ENCODE measurements at regions not wholly inside any gene's neighbourhood (a gene's known extent, or its start where the extent isn't known, plus 50 kb on each side); places are given as distances from the start of the nearest gene placed in this dataset.
"Not testable (repeated sequence)": the region's sequence is repeated elsewhere in the genome, so short reads cannot be mapped to it uniquely, and the experiment has no call there.

DNA sequence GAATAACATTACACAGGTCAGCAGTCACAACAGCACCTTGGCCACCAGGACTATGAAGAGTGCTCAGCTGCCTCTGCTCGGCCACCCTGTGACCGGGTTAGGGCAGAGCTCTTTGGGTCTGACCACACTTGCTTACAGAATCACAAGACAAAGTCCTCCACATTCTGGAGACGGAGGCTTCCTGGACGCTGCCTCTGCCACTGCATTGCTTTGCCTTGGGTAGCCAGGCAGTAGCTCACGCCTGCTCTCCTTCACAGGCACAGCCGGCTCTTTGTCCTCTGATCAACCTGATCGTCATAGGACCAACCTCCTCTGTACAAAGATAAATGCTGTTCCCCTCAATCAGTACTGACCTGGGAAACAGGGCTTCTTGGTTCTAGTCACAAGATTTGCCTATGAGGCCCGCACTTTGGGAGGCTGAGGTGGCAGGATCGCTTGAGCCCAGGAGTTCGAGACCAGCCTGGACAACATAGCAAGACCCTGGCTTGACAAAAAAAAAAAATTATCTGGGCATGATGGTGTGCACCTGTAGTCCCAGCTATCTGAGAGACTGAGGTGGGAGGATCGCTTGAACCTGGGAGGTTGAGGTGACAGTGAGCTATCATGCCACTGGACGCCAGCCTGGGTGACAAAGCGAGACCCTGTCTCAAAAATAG, 128.4 kb upstream of the IER5L start:
- Histone ChIP-seq H3K27ac (no peak overlapping the region), H3K9me3 (replicated peaks) (peaks cover 6% of the 10 kb centered on the region; the same call in 1 of the 2 replicates), H3K4me3 (no peak overlapping the region), H3K4me1 (replicated peaks) (no peaks in the 10 kb centered on the region), H3K27me3 (replicated peaks) (no peaks in the 10 kb centered on the region), H3K36me3 (no peaks in the 10 kb centered on the region)
- DNase-seq (ENCODE audit: low read depth in 1 of 2, low spot score in 2 of 2): no peak

DNA sequence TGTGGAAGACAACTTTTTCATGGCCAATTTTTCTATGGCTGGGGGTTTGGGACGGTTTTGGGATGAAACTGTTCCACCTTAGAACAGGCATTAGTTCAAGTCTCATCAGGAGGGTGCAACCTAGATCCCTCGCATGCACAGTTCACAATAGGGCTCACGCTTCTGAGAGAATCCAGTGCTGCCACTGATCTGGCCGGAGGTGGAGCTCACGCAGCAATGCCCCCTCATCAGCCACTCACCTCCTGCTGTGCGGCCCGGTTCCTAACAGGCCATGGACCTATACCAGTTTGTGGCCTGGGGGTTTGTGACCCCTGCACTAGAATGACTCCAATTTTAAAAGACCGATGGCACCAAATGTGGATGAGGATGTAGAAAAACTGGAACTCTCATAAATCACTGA, 127.2 kb upstream of the IER5L start:
- Histone ChIP-seq H3K9me3 (replicated peaks) (peaks cover 6% of the 10 kb centered on the region; the same call in 1 of the 2 replicates), H3K27ac (no peak overlapping the region), H3K4me3 (no peak overlapping the region), H3K36me3 (no peaks in the 10 kb centered on the region), H3K4me1 (replicated peaks) (no peaks in the 10 kb centered on the region), H3K27me3 (replicated peaks) (no peaks in the 10 kb centered on the region)
- no peak for DNase-seq (ENCODE audit: low read depth in 1 of 2, low spot score in 2 of 2)

- no peaks in the 10 kb centered on the region for H3K36me3 ChIP-seq
- peaks cover 6% of the 10 kb centered on the region; the same call in 1 of the 2 replicates for H3K9me3 ChIP-seq (replicated peaks)
- H3K27ac ChIP-seq: no peak overlapping the region
- no peak overlapping the region for H3K4me3 ChIP-seq
- H3K27me3 ChIP-seq (replicated peaks): no peaks in the 10 kb centered on the region; the same call in 1 of the 2 replicates
- DNase-seq (ENCODE audit: low read depth in 1 of 2, low spot score in 2 of 2): no peak
- H3K4me1 ChIP-seq (replicated peaks): no peaks in the 10 kb centered on the region
These were observed 123.9 kb upstream of the IER5L start for GRCh38 chr9:129301941-129302340.

DNA sequence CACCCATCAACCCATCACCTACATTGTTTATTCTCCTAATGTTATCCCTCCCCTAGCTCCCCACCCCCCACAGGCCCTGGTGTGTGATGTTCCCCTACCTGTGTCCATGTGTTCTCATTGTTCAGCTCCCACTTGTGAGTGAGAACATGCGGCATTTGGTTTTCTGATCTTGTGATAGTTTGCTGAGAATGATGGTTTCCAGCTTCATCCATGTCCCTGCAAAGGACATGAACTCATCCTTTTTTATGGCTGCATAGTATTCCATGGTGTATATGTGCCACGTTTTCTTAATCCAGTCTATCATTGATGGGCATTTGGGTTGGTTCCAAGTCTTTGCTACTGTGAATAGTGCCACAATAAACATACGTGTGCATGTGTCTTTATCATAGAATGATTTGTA, 118.1 kb upstream of the IER5L start:
- not testable (repeated sequence) for H3K4me3 ChIP-seq; DNase-seq (ENCODE audit: low read depth in 1 of 2, low spot score in 2 of 2); H3K27me3 ChIP-seq (replicated peaks); H3K36me3 ChIP-seq; H3K9me3 ChIP-seq (replicated peaks); H3K4me1 ChIP-seq (replicated peaks); H3K27ac ChIP-seq

DNA sequence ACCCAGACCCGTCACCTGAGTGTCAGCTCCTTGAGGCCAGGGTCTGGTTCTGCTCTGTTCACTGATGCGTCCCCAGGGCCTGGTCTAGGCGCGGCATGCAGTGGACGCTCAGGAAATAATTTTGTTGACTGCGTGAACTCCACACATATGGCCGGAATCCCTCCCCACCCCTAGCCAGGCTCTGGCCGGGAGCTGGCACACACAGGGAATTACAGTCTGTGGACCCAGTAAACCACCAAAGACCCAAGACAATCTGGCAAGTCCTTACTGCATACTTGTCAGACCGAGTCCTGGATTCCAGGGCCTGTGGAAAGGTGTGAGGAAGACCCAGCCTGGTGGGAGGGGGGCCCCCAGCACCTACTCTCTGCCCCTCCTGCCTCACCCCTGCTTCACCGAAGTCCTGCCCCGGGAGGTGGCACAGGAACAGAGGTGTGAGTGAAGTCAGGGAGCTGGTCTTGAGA, 113.0 kb upstream of the IER5L start:
- H3K36me3 ChIP-seq: no peaks in the 10 kb centered on the region
- H3K27ac ChIP-seq: no peak overlapping the region
- H3K4me1 ChIP-seq (replicated peaks): no peaks in the 10 kb centered on the region
- DNase-seq (ENCODE audit: low read depth in 1 of 2, low spot score in 2 of 2): no peak
- no peaks in the 10 kb centered on the region for H3K27me3 ChIP-seq (replicated peaks)
- no peaks in the 10 kb centered on the region for H3K9me3 ChIP-seq (replicated peaks)
- H3K4me3 ChIP-seq: no peak overlapping the region

DNA sequence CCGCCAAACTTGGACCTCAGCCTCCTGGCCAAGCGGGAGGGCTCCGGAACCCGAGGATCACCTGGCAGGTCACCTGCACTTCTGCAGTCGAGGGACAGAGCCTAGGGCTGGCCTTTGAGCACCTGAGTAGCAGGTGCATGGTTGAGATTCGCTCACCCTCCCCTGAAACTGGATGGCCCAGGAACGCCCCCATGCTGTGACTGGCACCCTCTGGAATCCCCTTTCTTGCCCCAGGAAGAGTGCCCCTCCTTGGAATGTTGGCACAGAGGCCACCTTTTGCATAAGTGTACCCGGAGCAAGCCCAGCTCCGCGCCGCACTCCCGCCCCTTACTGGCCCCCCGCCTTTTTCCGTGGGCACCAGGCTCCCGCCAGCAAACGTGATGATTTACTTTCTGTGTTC, 112.5 kb upstream of the IER5L start:
- no peaks in the 10 kb centered on the region for H3K9me3 ChIP-seq (replicated peaks)
- no peak overlapping the region for H3K4me3 ChIP-seq
- H3K4me1 ChIP-seq (replicated peaks): no peaks in the 10 kb centered on the region
- H3K27me3 ChIP-seq (replicated peaks): no peaks in the 10 kb centered on the region
- no peaks in the 10 kb centered on the region for H3K36me3 ChIP-seq
- no peak for DNase-seq (ENCODE audit: low read depth in 1 of 2, low spot score in 2 of 2)
- no peak overlapping the region for H3K27ac ChIP-seq

DNA sequence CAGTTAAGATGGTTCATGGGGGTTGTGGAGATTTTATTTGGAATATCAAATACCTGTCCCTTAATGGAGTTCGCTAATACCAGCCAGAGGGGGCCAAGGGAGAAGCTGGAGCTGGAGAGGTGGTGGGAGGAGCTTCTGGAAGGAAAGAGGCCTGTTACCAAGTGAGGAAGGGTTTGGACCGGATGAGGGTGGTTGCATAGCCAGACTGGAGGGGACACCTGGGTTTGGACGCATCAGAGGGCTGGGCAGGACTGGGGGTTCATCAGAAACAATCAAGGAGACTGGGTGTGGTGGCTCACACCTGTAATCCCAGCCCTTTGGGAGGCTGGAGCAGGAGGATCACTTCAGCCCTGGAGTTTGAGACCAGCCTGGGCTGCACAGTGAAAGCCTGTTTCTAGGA, 111.8 kb upstream of the IER5L start:
- Histone ChIP-seq H3K27ac (no peak overlapping the region), H3K27me3 (replicated peaks) (no peaks in the 10 kb centered on the region), H3K4me1 (replicated peaks) (no peaks in the 10 kb centered on the region), H3K4me3 (no peak overlapping the region), H3K9me3 (replicated peaks) (no peaks in the 10 kb centered on the region), H3K36me3 (no peaks in the 10 kb centered on the region)
- DNase-seq (ENCODE audit: low read depth in 1 of 2, low spot score in 2 of 2): no peak

GRCh38 chr9:129289131-129289731, 111.2 kb upstream of the IER5L start:
- Histone ChIP-seq H3K9me3 (replicated peaks) (no peaks in the 10 kb centered on the region), H3K27me3 (replicated peaks) (no peaks in the 10 kb centered on the region), H3K4me3 (no peak overlapping the region), H3K4me1 (replicated peaks) (no peaks in the 10 kb centered on the region), H3K27ac (no peak overlapping the region), H3K36me3 (no peaks in the 10 kb centered on the region)
- no peak for DNase-seq (ENCODE audit: low read depth in 1 of 2, low spot score in 2 of 2)

- Histone ChIP-seq H3K27me3 (replicated peaks) (no peaks in the 10 kb centered on the region), H3K36me3 (no peaks in the 10 kb centered on the region), H3K4me1 (replicated peaks) (no peaks in the 10 kb centered on the region), H3K27ac (no peak overlapping the region), H3K9me3 (replicated peaks) (no peaks in the 10 kb centered on the region), H3K4me3 (no peak overlapping the region)
- no peak for DNase-seq (ENCODE audit: low read depth in 1 of 2, low spot score in 2 of 2)
These were observed 109.7 kb upstream of the IER5L start for GRCh38 chr9:129287619-129288305.

GRCh38 chr9:129285979-129286772, 108.1 kb upstream of the IER5L start:
- Histone ChIP-seq H3K27me3 (replicated peaks) (no peaks in the 10 kb centered on the region), H3K4me1 (replicated peaks) (no peaks in the 10 kb centered on the region), H3K4me3 (no peak overlapping the region), H3K9me3 (replicated peaks) (no peaks in the 10 kb centered on the region), H3K36me3 (no peaks in the 10 kb centered on the region), H3K27ac (no peak overlapping the region)
- DNase-seq (ENCODE audit: low read depth in 1 of 2, low spot score in 2 of 2): no peak

DNA sequence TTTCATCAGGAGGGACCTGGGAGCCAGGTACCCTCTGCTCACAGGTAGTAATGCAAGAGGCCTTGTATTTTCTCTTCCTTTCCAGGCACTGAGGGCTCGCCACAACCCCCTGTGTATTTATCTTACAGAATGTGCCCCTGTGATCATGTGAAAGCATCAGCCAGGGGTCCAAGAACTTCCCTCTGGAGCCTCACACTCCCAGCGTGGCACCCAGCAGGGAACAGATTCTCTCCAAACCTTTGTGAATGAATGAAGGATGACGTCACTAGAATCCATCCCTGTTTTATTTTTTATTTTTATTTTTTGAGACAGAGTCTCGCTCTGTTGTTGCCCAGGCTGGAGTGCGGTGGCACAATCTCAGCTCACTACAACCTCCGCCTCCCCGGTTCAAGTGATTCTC, 107.3 kb upstream of the IER5L start:
- no peaks in the 10 kb centered on the region for H3K9me3 ChIP-seq (replicated peaks)
- no peaks in the 10 kb centered on the region for H3K27me3 ChIP-seq (replicated peaks)
- H3K36me3 ChIP-seq: no peaks in the 10 kb centered on the region
- H3K4me3 ChIP-seq: no peak overlapping the region
- no peak for DNase-seq (ENCODE audit: low read depth in 1 of 2, low spot score in 2 of 2)
- no peak overlapping the region for H3K27ac ChIP-seq
- no peaks in the 10 kb centered on the region for H3K4me1 ChIP-seq (replicated peaks)

DNA sequence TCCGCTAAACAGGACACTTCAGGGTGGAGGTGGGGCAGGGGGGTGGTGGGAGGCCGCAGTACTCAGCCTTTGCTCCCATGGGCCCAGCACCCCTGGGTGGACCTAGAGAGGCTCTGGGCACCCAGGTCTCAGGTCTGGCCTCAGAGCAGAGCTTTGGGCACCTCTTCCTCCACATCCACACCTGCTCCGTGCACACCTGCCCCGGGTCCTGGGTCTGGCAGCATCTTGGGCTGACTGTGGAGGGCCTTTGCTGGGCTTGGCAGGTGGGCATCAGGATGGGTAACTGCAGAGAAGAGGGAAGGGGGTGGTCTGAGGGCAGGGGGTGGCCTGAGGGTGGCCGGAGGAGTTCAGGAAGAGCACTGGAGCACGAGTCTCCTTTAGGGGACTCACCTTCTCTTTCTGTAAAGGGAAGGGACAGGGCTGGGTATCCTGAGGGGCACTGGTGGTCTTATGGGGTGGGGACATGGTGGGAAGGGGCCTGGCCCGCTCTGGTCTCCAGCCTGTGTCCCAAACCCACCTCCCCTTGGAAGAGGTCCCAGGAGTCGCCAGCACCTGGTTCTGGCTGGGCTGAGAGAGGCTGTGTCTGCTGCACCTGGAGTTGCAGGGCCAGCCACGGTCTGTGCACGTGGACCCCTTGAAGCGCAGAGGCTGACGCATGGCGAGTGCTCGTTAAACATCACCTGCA, 106.7 kb upstream of the IER5L start:
- Histone ChIP-seq H3K9me3 (replicated peaks) (no peaks in the 10 kb centered on the region), H3K27me3 (replicated peaks) (no peaks in the 10 kb centered on the region), H3K27ac (no peak overlapping the region), H3K36me3 (no peaks in the 10 kb centered on the region), H3K4me3 (no peak overlapping the region), H3K4me1 (replicated peaks) (no peaks in the 10 kb centered on the region)
- no peak for DNase-seq (ENCODE audit: low read depth in 1 of 2, low spot score in 2 of 2)
